ENCODE measurements at regions not wholly inside any gene's neighbourhood (a gene's known extent, or its start where the extent isn't known, plus 50 kb on each side); places are given as distances from the start of the nearest gene placed in this dataset.
"Not testable (repeated sequence)": the region's sequence is repeated elsewhere in the genome, so short reads cannot be mapped to it uniquely, and the experiment has no call there.

GRCh38 chr10:34899161-34899560 lies 84.1 kb upstream of the PARD3 start:
- Histone ChIP-seq H3K27me3 (replicated peaks; ENCODE audit: insufficient read depth) (no peaks in the 10 kb centered on the region), H3K27ac (no peak overlapping the region), H3K4me1 (ENCODE audit: control insufficient read depth in 1 of 2, low read depth in 2 of 2) (no peaks in the 10 kb centered on the region), H3K36me3 (no peaks in the 10 kb centered on the region), H3K9me3 (no peaks in the 10 kb centered on the region), H3K4me3 (no peak overlapping the region)
- no peak for TF ChIP-seq CTCF (IDR thresholded peaks at IDR 0.05)
- DNase-seq (ENCODE audit: low spot score): no peak
- no peak for ATAC-seq (ENCODE audit: insufficient number of reproducible peaks, low FRiP score, low read depth)

- H3K27ac ChIP-seq: no peak overlapping the region
- H3K27me3 ChIP-seq (replicated peaks; ENCODE audit: insufficient read depth): no peaks in the 10 kb centered on the region
- no peaks in the 10 kb centered on the region for H3K36me3 ChIP-seq
- H3K9me3 ChIP-seq: no peaks in the 10 kb centered on the region
- TF ChIP-seq CTCF (IDR thresholded peaks at IDR 0.05): no peak
- no peak for DNase-seq (ENCODE audit: low spot score)
- H3K4me3 ChIP-seq: no peak overlapping the region
- no peaks in the 10 kb centered on the region for H3K4me1 ChIP-seq (ENCODE audit: control insufficient read depth in 1 of 2, low read depth in 2 of 2)
- no peak for ATAC-seq (ENCODE audit: insufficient number of reproducible peaks, low FRiP score, low read depth)
Observed at GRCh38 chr10:34895977-34896376, 80.9 kb upstream of the PARD3 start.

GRCh38 chr10:34895046-34895445 lies 80.0 kb upstream of the PARD3 start:
- not testable (repeated sequence) for H3K36me3 ChIP-seq; H3K27ac ChIP-seq; H3K4me3 ChIP-seq; ATAC-seq (ENCODE audit: insufficient number of reproducible peaks, low FRiP score, low read depth); DNase-seq (ENCODE audit: low spot score); H3K4me1 ChIP-seq (ENCODE audit: control insufficient read depth in 1 of 2, low read depth in 2 of 2); H3K9me3 ChIP-seq; H3K27me3 ChIP-seq (replicated peaks; ENCODE audit: insufficient read depth)

- DNase-seq (ENCODE audit: low spot score); H3K36me3 ChIP-seq; ATAC-seq (ENCODE audit: insufficient number of reproducible peaks, low FRiP score, low read depth); H3K4me3 ChIP-seq; H3K4me1 ChIP-seq (ENCODE audit: control insufficient read depth in 1 of 2, low read depth in 2 of 2); H3K27ac ChIP-seq; H3K27me3 ChIP-seq (replicated peaks; ENCODE audit: insufficient read depth); H3K9me3 ChIP-seq: not testable (repeated sequence)
Observed at GRCh38 chr10:34892521-34892920, 77.4 kb upstream of the PARD3 start.

- TF ChIP-seq CTCF (IDR thresholded peaks at IDR 0.05): no peak
- no peaks in the 10 kb centered on the region for H3K9me3 ChIP-seq
- H3K4me1 ChIP-seq (ENCODE audit: control insufficient read depth in 1 of 2, low read depth in 2 of 2): no peaks in the 10 kb centered on the region
- H3K4me3 ChIP-seq: no peak overlapping the region
- no peak overlapping the region for H3K27ac ChIP-seq
- DNase-seq (ENCODE audit: low spot score) (no peak), ATAC-seq (ENCODE audit: insufficient number of reproducible peaks, low FRiP score, low read depth) (no peak)
- H3K36me3 ChIP-seq: no peaks in the 10 kb centered on the region
- no peaks in the 10 kb centered on the region for H3K27me3 ChIP-seq (replicated peaks; ENCODE audit: insufficient read depth)
Observed at GRCh38 chr10:34890939-34891338, 75.8 kb upstream of the PARD3 start.

- ATAC-seq (ENCODE audit: insufficient number of reproducible peaks, low FRiP score, low read depth): no peak
- Histone ChIP-seq H3K27me3 (replicated peaks; ENCODE audit: insufficient read depth) (no peaks in the 10 kb centered on the region), H3K4me1 (ENCODE audit: control insufficient read depth in 1 of 2, low read depth in 2 of 2) (no peaks in the 10 kb centered on the region), H3K27ac (no peak overlapping the region), H3K36me3 (no peaks in the 10 kb centered on the region), H3K9me3 (no peaks in the 10 kb centered on the region), H3K4me3 (no peak overlapping the region)
- DNase-seq (ENCODE audit: low spot score): no peak
- TF ChIP-seq CTCF (IDR thresholded peaks at IDR 0.05): no peak
Observed at GRCh38 chr10:34889004-34889869, 74.1 kb upstream of the PARD3 start.
